HG03469 (cell line): ENCODE measurements at regions not wholly inside any gene's neighbourhood (a gene's known extent, or its start where the extent isn't known, plus 50 kb on each side); places are given as distances from the start of the nearest gene placed in this dataset.
"Not testable (repeated sequence)": the region's sequence is repeated elsewhere in the genome, so short reads cannot be mapped to it uniquely, and the experiment has no call there.

Experiments
- ATAC-seq: cut with Tn5 transposase; IDR thresholded peaks from one replicate; pipeline ENCODE4 v1.9.1; 2021; ENCODE audit warnings: mild to moderate bottlenecking, moderate library complexity, moderate number of reproducible peaks; ENCODE audit not compliant: unreplicated experiment

DNA sequence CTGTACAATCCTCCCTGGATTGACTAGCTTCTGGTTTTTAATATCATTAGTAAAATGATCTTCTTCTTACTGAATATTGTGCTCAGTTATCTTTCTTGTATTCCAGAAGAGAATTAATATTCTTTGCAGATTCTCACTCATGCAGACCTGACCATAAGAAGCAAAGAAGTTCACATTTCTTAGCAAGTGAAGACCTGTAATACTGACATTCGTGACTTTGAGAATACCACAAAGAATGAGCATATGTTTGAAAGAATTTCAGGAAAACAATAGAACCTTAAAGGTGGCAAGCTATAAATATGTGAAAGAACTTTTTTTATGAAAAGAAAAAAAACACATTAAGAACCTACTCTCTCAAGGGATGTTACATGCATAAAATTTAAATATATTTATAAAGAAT, 371.6 kb downstream of the JRKL start:
- ATAC-seq: no peak

DNA sequence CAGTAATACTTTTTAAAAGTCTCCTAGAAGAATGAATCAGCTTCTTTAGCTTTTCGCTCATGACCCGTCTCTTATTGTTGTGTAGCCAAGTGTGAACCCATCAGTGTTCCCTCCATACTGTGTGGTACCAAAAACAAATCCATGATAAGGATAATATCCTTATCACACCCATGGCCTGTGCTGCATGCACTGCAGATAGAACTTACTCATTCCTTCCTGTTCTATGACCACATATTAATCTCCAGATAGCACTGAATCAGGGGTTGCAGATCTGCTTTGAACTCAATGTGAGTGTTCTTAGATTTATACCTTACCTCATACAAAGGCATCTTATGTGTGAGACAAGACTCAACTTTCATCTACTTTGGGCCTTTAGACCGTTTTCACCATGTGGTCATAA, 373.4 kb downstream of the JRKL start:
- ATAC-seq: no peak

DNA sequence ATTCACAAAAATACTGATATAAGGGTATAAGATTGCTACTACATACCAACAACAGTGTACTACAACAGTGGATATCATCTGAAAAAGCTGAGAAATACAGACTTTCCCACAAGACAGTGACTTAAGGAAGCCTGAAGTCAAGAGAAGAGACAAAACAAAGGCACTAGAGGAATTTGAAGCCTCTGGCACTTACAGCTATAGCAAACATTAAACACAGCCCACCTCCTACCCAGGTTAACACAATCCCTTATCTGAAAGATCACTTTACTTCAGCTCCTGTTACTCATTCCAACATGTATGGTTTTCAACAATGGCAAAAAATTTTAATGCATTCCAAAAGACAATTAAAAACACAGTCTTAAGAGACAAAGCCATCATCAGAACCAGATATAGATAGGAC, 388.5 kb downstream of the JRKL start:
- ATAC-seq: no peak

DNA sequence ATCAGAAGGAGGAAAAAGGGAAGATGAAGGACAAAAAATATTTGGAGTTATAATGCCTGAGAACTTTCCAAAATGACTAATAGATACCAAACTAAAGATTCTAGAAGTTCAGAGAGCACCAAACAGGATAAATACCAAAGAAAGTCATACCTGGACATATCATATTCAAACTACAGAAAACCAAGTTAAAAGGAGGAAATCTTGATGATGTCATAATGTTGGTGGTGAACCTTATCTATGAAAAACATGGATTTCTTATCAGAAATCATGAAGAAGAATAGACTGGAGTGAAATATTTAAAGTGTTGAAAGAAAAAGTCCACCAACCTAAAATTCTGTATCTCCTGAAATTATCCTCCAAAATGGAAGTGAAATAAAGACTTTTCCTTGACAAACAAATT, 389.2 kb downstream of the JRKL start:
- ATAC-seq: no peak

DNA sequence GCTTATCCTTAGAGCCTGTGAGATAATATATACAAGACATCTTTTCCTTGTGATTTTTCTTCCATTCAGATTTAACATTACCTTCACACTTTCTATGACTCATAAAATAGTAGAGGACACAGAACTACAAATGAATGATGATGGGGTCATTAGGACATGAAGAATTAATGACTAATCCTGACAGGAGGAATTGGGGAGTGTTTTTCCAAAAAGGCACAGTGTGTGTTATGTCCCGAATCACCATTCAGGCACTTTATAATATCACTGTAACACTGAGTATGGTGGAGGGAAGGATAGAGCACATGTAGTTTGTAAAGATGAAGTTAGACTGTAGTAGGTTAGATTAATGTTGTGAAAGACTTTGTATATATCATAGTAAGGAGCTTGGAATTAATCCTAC, 391.3 kb downstream of the JRKL start:
- ATAC-seq: no peak

DNA sequence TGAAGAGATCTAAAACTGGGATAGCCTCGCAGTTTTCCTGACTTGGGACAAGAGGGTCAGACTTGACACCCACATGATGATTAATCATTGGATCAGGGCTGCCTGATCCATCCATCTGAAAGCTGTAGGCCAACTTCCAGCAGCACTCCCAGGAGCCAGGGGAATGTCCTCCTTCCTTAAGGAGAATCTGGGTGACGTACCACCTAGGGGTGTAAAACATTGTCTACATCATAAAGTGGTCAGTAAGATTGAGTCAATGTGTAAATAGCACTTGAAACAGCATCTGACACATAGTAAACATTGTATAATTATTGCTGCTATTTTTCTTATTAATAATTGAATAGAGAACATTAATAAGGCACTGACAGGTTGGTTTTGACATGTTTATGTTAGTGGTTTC, 392.8 kb downstream of the JRKL start:
- ATAC-seq: no peak

DNA sequence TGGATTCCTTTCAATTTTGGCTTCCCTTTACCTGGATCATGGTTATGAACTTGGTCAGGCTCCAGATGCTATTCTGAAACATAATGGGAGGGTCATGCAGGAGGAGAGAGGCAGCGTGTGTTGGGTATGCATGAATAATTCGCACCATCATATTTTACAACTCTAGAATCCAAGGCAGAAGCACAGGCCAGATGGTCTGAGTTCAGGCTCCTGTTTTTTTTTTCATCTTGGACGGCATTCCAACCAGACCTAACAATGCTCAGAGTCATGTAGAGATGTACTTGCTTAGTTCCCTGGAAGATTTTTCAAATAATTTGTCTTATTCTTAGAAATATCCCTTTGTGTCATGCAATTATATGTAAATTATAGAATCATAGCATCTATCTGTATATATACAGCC, 393.5 kb downstream of the JRKL start:
- ATAC-seq: no peak

DNA sequence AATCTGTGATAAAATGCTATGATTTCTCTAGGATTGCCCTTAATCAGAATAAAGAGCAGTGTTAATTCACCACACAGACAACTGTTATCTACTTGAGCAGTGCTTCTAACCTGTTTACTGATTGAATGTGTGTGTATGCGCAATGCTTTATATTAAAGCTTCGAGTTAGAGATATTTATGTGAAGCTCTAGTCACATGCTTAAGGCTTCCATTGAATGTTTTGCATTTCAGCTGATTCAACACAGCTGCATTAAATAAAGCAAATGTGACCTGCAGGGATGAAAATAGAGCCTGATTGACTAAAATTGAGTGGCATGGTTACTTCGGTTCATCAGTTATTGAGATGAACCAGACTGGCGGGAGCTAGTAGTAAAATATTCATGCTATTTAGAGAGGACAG, 395.3 kb downstream of the JRKL start:
- ATAC-seq: no peak

DNA sequence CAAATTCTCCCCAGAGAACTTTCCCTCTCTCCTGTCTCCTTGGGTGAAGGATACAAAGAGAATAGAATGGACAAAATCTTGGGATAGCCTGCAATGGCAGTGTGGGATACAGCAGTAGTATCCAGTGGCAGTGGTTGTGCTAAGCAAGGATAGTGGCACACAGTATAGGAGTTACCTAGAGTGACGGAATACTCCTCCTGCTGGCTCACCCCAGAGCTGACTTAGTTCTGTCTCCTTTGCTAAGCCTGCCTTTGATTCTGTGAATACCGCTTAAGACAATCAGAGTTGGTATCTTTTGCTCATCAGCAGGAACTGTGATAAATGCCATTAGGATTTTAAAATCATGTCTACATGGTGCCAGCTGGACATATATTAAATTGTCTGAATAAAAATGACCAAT, 404.3 kb downstream of the JRKL start:
- no peak for ATAC-seq

DNA sequence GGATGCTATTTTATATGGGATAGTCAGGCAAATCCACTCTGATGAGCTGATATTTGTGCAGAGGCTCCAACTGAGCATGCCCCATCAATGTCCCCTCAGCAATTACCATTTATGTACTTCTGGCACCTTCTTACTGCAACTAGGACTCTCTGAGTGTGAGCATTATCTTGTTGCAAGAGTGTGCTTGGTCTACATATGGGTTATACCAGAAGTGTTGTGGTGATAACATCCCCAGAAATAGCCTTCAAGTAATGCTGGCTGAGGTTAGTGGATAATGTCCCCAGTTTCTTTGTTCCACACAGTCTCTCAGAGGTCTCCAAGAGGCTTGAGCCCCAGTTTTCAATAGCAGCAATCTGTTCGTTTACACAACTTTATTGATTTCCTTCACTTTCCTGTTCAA, 408.6 kb downstream of the JRKL start:
- no peak for ATAC-seq

DNA sequence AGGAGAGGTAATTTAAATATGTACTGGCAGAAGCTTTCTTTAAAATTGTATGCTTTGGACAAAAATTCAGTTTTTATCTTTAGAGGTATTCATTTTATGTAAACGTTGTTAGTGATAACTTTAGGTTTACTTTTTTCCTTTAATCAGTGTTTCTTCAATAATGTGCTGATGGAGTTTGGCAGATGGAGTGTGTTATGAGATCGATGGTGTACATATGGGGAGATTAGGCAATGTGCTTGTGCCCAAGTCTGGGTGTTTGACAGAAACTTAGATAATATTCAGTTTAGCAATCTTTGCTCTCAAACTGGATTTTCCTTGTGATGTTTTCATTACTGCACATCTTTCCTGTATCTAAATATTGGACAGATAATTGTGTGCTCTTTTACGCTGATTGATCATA, 425.4 kb downstream of the JRKL start:
- no peak for ATAC-seq

DNA sequence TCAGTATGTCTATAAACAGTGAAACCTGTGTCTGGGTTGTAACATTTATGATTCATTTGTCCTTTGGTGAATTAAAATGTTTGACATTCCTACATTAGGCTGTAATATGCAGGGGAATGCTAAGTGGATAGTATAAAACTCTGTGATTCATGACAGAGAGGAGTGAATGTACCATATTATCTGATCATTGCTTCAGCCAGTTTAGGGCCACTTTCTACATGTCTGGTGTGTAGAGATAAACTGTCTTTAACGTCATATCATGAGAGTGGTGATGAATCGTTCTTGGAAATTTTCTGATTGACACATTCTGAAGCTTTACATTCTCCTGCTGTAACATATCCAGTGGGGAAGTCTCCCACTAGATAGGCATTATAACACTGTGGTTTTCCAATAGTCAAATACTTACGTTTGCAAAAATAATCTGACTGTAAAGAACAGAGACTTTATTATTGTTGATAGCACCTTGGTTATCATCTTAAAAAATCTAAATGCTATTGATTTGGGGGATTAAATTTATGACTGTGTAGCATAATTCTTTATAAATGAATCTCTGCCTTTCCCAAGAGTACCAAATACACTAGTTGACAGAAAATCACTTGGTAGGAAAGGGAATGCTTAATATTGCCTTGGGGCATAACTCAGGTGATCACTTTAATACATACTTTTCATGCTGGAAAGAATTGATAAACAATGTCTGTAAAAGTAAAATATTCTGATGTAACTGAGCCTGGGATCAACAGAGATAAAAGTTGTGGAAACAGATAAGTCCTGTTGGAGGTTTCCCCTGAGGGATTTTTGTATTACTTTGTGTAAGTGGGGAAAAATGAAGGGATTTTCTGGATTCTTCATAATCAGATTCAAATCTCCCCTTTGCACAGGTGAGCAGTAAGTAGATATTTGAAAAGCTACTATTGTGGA, 427.9 kb downstream of the JRKL start:
- no peak for ATAC-seq

DNA sequence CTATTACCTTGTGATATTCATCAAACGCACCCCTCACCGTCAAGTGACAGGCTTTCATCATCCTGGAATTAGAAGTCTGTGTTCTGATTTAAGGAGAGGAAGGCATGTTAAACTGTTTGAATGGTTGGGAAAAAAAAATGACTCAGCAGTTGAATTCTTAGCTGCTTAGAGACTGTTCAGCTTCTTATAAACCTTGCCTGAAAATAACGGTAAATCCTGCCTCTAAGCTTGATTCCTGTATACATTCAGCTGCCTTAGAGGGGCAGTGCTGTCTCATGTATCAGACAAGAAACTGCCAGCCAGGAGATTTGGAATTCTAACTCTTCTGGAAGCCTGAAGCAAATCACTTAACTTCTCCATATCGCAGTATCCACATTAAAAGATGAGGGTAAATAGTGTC, 437.4 kb downstream of the JRKL start:
- no peak for ATAC-seq

DNA sequence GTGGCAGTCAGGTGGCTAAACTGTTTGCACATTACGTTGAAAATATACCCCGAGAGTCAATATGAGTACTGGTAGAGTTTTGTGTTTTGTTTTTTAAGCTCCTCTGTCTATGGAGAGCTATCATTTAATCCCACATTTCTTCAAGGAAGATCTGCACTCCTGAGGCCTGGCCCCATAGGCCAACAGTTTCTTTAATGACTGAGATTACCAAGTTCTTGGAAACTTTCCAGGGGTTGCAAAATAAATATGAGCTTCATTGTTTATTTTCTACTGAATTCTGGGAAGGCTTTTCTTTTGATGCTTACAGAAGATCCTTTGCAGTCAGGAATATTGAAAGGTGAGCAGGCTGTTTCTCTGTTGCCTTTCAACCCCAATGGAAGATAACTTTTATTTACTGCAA, 452.0 kb downstream of the JRKL start:
- no peak for ATAC-seq

DNA sequence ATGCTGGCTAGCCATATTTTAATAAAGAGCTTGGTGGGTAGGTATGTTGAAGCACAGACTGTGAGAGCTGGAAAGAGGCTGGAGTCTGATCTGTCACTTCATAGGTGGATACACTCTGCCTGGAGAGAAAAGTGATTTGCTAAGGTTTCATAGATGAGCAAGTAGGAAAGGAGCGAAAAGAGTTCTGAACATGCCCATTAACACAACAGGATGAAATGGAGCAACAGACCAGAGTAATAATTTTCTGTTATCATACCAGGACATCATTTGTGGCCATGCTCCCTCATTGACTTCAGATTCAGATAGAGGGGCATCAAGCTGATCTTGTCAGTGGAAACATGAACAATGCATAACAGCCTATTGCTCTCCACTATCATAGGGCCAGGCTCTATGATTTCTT, 452.9 kb downstream of the JRKL start:
- ATAC-seq: no peak

DNA sequence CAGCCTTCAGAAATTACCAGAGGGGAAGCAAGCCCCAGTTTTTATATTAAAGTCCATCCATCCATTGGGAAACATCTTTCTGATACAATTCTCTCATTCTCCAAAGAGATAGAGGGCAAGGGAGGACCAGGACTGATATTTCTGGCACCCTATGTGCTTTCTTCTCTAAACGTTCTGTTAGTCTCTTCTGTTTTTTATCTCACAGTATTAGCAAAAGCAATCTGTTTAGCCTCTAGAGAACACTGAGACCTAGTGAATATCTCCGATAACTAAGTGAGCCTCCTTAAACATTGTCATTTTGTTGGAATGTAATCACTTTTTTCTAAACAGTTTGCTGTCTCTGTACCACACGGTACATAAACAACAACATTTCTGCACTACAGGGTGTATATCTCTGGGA, 464.6 kb downstream of the JRKL start:
- ATAC-seq: no peak

DNA sequence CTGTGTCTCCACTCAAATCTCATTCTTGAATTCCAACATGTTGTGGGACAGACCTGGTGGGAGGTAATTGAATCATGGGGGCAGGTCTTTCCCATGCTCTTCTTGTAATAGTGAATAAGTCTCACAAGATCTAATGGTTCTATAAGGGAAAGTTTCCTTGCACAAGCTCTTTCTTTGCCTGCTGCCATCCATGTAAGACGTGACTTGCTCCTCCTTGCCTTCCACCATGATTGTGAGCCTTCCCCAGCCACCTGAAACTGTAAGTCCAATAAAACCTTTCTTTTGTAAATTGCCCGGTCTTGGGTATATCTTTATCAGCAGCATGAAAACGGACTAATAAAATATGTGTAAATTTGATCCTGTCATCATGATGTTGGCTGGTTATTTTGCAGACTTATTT, 471.9 kb downstream of the JRKL start:
- not testable (repeated sequence) for ATAC-seq

DNA sequence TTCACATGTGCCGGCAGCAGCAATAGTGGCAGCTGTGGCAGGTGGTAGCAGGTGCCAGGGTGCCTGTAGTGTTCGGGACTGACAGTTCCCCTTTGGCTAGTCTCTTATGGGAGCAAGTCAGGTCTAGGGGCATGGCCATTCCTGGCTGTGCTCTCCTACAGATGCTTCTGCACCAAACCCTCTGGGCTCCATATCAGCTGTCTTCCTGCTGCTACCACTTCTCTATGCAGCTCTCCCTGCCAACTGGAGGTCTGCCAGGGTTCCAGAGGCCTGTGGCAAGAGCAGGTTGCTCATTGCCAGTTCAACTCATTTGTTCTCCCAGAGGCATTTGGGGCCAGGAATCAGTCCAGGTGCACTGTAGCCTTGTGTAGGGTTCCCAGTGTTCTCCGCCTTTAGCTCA, 473.7 kb downstream of the JRKL start:
- no peak for ATAC-seq

DNA sequence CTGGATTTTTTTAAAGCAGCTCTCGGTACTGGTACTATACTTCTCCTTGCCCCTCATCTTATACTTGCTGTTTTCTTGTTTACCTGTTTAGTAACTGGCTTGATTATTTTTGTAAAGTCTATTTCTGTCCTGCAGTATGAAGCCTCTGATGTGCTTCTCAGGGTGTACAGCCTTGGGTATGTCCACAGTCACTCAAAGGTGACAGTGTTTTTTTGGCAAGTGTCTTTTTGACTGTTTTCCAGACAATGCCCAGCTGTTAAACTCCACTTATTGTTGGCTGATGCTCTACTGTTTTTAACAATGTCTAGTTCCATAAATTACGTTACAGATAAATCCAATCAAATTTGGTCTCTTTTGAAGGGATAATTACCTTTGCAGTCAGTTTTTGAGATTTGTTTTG, 475.2 kb downstream of the JRKL start:
- ATAC-seq: no peak

DNA sequence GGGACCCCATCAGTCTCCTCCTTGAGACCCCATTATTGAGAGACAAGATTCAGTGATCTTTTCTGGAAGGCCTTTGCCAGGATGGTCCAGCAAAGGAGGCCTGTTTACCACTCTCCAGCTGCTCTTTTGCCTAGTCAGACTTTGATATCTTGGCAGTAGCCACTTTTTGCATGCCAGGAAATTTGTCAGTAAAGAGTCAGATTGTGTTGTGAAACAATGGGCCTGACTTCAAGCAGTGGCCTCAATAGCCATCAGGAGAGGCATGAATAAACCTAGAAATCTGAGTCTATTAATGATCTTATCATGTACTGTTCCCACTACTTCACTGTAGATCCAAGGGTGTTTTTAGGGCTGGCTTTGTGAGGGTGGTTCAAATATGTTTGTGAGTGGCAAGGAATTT, 479.4 kb downstream of the JRKL start:
- no peak for ATAC-seq

DNA sequence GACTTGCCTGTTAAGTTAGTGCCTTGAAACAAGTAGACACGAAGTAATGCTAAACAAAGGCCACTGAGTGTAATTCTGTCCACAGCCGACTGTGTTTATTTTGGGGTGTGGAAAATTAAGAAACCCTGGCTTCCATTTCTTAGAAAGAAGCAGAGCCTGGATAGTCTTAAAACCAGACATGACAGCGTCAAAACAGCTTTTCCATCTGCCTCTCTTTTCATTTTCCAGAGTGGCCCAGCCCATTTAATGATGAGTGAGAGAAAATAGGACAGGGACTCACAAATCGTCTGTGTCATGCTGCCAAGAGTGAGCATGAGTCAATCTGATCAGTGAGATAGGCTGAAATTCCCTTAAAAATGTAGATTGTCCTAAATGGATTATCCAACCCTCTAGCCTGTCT, 485.9 kb downstream of the JRKL start:
- ATAC-seq: no peak

DNA sequence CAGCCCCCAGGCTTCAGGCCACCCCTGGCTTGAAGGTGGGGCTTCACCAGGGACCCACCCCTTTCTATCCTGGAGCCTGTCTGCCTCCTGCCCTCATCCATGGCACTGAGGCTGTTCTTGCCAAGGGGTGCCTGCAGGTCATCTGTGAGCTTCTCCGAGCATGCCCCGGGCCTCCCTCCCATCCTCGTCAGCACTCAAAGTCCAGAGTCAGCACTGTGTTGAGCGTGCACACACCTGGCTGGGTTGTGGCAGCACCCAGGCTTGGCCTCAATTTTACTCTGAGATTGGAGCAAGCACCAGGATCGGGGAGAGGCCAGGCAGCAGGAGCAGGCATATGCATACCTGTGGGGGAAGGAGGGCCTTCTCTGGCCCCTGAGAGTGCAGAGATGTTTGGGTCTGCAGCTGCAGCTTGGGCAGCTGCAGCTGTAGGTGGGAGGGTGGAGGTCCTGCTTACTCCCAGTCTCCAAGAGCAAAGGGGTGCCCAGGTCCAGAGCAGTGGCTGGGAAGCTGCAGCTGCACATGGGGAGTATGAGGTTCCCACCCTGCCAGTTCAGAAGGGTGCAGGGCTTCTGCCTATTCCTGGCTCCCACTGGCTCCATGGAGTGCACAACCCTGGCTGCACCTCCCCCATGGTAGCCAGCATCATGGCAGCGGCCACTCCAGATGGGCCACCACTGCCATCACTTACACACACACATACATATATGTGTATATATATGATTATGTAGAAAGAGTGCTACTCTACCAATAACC, 488.7 kb downstream of the JRKL start:
- ATAC-seq: no peak
